Osteoblast (primary cell): ENCODE measurements at regions not wholly inside any gene's neighbourhood (a gene's known extent, or its start where the extent isn't known, plus 50 kb on each side); places are given as distances from the start of the nearest gene placed in this dataset.

Experiments used
- DNase-seq: peaks from one replicate; pipeline ENCODE4 v3.0.0; 2011; ENCODE audit warnings: low spot score, mixed read lengths; ENCODE audit not compliant: insufficient read length; ENCODE audit errors: missing footprints
- H2AFZ ChIP-seq: 2 replicates; pipeline ENCODE4 v1.6.0; 2011; ENCODE audit warnings: mild to moderate bottlenecking, low read length
- H3K27ac ChIP-seq: 2 replicates; pipeline ENCODE4 v1.5.1; 2011; ENCODE audit warnings: mild to moderate bottlenecking, low read depth, low read length, moderate library complexity
- H3K27me3 ChIP-seq: 2 replicates; pipeline ENCODE4 v1.6.0; 2012; ENCODE audit warnings: mild to moderate bottlenecking, control low read depth, inconsistent platforms, low read length, moderate library complexity; ENCODE audit not compliant: insufficient read depth
- H3K36me3 ChIP-seq: 2 replicates; pipeline ENCODE4 v1.5.1; 2011; ENCODE audit warnings: mild to moderate bottlenecking, low read length, control low read depth, moderate library complexity; ENCODE audit not compliant: insufficient read depth
- H3K4me1 ChIP-seq: 2 replicates; pipeline ENCODE4 v1.5.1; 2011; ENCODE audit warnings: mild to moderate bottlenecking, low read length, control low read depth, moderate library complexity; ENCODE audit not compliant: insufficient read depth
- H3K4me2 ChIP-seq: 2 replicates; pipeline ENCODE4 v1.6.0; 2011; ENCODE audit warnings: mild to moderate bottlenecking, low read length; ENCODE audit not compliant: insufficient read depth
- H3K4me3 ChIP-seq: fragments of 200-600 bp; sonication (generic); 3 replicates; pipeline ENCODE4 v1.5.1; 2012; ENCODE audit warnings: mild to moderate bottlenecking, low read length, inconsistent platforms; ENCODE audit not compliant: insufficient read depth
- H3K79me2 ChIP-seq: 2 replicates; pipeline ENCODE4 v1.6.0; 2012; ENCODE audit warnings: mild to moderate bottlenecking, low read length, control low read depth, inconsistent platforms; ENCODE audit not compliant: insufficient read depth
- H3K9me3 ChIP-seq: 2 replicates; pipeline ENCODE4 v1.5.1; 2011; ENCODE audit warnings: low read depth, low read length, control low read depth
- H4K20me1 ChIP-seq: 2 replicates; pipeline ENCODE4 v1.6.0; 2012; ENCODE audit warnings: mild to moderate bottlenecking, low read length, control low read depth; ENCODE audit not compliant: insufficient read depth
- TF ChIP-seq, protein P1 (sequence below): IDR thresholded peaks from 2 replicates; pipeline ENCODE4 v1.5.1; 2011; ENCODE audit warnings: mild to moderate bottlenecking, low read depth, low read length, moderate library complexity; ENCODE audit errors: extremely low read depth

DNA sequence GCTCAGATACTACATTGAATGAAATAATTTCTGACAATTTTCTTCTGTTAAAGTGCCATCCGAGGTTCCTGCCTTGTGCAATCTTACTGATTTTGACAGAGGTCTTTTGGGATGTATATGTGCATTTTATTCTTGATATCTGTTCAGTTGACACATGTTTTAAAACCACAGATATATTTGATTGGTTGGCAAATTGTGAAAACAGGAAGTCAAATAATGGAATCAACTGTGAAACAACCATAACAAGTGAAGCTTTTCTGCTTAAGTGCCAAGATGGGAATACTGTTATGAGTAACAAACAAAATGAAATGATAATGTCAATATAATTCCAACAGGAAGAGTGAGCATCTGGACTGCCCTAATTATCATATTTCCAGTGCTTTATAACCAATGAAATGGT lies 84.9 kb upstream of the TET2 start:
- Histone ChIP-seq H3K4me2 (no peak overlapping the region), H3K4me1 (no peaks in the 10 kb centered on the region), H3K4me3 (no peak overlapping the region), H3K27ac (no peak overlapping the region), H2AFZ (no peak overlapping the region), H3K36me3 (no peaks in the 10 kb centered on the region), H4K20me1 (no peaks in the 10 kb centered on the region), H3K9me3 (no peaks in the 10 kb centered on the region), H3K27me3 (no peaks in the 10 kb centered on the region), H3K79me2 (no peaks in the 10 kb centered on the region)
- no peak for DNase-seq
- TF ChIP-seq, protein P1, sequence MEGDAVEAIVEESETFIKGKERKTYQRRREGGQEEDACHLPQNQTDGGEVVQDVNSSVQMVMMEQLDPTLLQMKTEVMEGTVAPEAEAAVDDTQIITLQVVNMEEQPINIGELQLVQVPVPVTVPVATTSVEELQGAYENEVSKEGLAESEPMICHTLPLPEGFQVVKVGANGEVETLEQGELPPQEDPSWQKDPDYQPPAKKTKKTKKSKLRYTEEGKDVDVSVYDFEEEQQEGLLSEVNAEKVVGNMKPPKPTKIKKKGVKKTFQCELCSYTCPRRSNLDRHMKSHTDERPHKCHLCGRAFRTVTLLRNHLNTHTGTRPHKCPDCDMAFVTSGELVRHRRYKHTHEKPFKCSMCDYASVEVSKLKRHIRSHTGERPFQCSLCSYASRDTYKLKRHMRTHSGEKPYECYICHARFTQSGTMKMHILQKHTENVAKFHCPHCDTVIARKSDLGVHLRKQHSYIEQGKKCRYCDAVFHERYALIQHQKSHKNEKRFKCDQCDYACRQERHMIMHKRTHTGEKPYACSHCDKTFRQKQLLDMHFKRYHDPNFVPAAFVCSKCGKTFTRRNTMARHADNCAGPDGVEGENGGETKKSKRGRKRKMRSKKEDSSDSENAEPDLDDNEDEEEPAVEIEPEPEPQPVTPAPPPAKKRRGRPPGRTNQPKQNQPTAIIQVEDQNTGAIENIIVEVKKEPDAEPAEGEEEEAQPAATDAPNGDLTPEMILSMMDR = no peak

DNA sequence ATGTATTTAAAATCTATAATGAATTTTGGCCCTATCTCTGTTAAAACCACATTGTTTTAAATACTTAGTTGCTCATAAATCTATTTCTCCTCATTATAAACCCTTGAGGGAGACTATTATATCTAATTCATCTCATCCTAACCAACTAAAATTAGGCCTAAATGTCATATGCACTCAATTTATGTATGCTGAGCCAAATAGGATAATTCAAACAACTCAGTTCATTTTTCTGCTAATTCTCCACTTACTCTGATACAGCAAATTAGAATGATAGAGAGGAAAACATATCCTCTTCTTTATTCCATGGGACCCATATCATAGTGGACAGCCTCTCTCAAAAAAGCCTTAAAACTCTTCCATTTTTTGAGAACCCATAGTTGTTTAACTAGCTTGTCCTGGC lies 80.3 kb upstream of the TET2 start:
- no peak overlapping the region for H3K27ac ChIP-seq
- no peaks in the 10 kb centered on the region for H3K9me3 ChIP-seq
- no peaks in the 10 kb centered on the region for H4K20me1 ChIP-seq
- no peak for DNase-seq
- H2AFZ ChIP-seq = no peak overlapping the region
- TF ChIP-seq, protein P1 = no peak
- no peaks in the 10 kb centered on the region for H3K4me1 ChIP-seq
- H3K36me3 ChIP-seq = no peaks in the 10 kb centered on the region
- no peaks in the 10 kb centered on the region for H3K27me3 ChIP-seq
- no peaks in the 10 kb centered on the region for H3K79me2 ChIP-seq
- H3K4me3 ChIP-seq = no peak overlapping the region
- H3K4me2 ChIP-seq = no peak overlapping the region

DNA sequence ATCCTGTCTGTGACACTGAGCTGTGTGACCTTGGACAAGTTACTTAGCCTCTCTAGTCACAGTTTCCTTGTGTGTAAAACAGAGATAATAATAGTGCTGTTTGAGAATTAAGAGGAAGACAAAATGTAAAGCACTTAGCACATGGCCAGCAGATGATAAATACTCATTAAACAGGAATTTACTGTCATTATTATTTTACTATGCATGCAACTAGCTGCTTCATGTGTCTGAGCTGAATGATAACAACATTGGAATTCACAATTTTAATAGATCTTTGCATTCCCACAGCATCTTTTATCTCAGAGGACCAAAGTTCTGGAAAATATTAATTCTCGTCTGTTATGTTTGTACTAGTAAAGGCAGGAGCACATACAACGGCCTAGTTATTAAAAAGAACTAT lies 79.2 kb upstream of the TET2 start:
- TF ChIP-seq, protein P1 = no peak
- Histone ChIP-seq H2AFZ (no peak overlapping the region), H4K20me1 (no peaks in the 10 kb centered on the region), H3K27me3 (no peaks in the 10 kb centered on the region), H3K9me3 (no peaks in the 10 kb centered on the region), H3K79me2 (no peaks in the 10 kb centered on the region), H3K4me1 (no peaks in the 10 kb centered on the region), H3K27ac (no peak overlapping the region), H3K4me2 (no peak overlapping the region), H3K36me3 (no peaks in the 10 kb centered on the region), H3K4me3 (no peak overlapping the region)
- no peak for DNase-seq

DNA sequence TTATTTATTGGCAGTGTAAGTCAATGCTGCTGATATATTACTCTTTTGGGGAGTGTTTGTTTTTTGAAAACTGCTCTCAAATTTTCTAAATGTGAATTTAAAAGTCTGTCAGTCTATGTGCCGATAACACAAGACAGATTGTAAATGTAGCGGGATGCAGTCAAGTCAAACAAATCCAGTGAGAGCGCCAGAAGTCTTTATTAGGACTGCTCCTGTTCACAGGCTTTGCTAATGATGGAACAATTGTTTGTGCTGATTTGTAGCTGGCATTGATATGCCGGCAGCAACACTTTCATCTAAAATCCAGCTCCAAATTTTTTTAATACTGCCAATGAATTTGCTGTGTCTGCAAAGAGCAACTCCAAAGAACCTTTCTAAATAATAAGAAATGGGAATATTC lies 78.7 kb upstream of the TET2 start:
- no peak overlapping the region for H3K27ac ChIP-seq
- no peaks in the 10 kb centered on the region for H3K27me3 ChIP-seq
- H4K20me1 ChIP-seq = no peaks in the 10 kb centered on the region
- no peaks in the 10 kb centered on the region for H3K9me3 ChIP-seq
- no peak overlapping the region for H3K4me3 ChIP-seq
- no peak overlapping the region for H2AFZ ChIP-seq
- TF ChIP-seq, protein P1 = no peak
- DNase-seq = no peak
- H3K4me2 ChIP-seq = no peak overlapping the region
- no peaks in the 10 kb centered on the region for H3K4me1 ChIP-seq
- no peaks in the 10 kb centered on the region for H3K36me3 ChIP-seq
- no peaks in the 10 kb centered on the region for H3K79me2 ChIP-seq
